Hypothalamus (tissue), 51 donors: ENCODE measurements at regions not wholly inside any gene's neighbourhood (a gene's known extent, or its start where the extent isn't known, plus 50 kb on each side); places are given as distances from the start of the nearest gene placed in this dataset.

Experiments used
- DNase-seq, 51 donors: peaks; one replicate each; lab custom pipeline; 2025; lab: John Stamatoyannopoulos, UW

- no peak for DNase-seq
These were observed 448.8 kb downstream of the KIF16B start for GRCh38 chr20:16124491-16124890.

DNA sequence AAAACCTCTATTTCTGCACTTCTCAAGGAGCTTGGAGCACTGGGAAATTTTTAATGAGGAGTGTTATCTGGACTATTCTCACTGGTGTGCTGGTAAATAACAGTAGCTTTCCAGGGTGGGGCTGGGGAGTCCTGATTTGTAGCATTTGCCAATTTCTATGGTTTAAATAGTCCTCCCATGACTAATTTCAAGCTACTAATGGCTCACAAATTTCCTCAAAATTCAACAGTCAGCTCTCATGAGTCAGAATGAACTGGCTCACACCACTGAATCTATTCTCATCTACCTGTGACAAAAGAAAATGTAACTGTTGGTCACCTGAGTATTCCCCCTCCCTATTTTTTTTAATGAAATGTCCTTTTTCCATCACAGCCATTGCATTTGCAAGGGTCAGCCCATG is 449.6 kb downstream of the KIF16B start:
- DNase-seq, result no peak

GRCh38 chr20:16119909-16120308 is 453.3 kb downstream of the KIF16B start:
- no peak for DNase-seq

DNA sequence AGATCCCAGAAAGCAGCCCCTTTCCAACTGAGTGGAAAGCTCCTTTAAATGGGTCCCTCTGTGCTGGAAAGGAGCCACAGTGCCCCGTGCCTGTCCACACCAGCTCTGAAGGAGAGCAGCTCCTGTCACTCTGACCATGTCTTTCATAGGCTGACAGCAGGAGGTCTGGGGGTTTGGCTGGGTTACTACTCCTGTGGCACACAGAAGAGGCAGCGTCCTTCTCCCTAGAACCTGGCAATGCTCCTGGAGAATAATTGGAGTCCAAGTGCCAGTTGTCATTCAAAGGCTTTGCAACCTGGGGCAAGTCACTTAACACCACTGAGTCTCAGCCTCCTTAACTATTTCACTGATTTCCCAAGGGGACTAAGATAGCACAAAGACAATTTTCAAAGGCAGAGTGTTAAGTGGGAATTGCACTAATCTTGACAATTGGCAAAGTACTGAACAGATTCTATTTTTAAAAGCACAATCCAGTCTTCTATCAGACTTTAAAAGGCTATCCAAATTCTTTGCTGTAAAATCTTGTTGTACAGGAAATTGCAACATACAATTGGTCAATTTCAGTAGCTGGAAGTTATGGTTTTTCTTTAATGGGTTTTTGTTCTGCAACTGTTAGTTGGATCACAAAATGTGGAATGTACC is 457.2 kb downstream of the KIF16B start:
- peak in 2 of 51 donors; percentile 1 to 6 for DNase-seq

GRCh38 chr20:16113736-16114135 is 459.5 kb downstream of the KIF16B start:
- DNase-seq, result no peak

DNA sequence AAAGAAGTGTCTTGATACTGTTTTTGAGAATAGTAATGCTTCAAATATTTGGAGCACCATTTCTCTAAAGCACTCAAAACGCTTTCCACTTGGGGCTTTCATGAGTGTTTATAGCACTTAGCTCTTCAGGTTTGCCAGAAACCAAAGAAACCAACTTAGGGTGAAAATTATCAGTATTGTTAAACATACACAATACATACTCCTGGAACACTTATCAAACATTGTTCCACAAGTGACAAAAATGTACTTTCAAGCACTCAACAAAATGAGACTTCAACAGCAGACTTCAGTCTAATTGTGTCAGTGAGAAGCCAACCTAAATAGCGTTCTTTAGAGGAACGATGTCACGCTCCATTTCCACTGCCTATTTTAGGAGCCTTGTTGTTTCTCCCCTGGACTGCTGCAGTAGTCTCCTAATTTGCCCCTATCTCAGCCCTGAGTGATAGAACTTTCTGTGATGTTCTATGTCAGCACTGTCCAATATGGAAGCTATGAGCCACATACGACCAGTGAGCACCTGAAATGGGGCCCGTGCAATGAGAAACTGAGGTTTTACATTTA is 461.3 kb downstream of the KIF16B start:
- no peak for DNase-seq

GRCh38 chr20:16111172-16111832 is 461.9 kb downstream of the KIF16B start:
- no peak for DNase-seq

- peak in 6 of 51 donors; percentile 2 to 31 (median 4) for DNase-seq
These were observed 465.9 kb downstream of the KIF16B start for GRCh38 chr20:16107172-16107870.

DNA sequence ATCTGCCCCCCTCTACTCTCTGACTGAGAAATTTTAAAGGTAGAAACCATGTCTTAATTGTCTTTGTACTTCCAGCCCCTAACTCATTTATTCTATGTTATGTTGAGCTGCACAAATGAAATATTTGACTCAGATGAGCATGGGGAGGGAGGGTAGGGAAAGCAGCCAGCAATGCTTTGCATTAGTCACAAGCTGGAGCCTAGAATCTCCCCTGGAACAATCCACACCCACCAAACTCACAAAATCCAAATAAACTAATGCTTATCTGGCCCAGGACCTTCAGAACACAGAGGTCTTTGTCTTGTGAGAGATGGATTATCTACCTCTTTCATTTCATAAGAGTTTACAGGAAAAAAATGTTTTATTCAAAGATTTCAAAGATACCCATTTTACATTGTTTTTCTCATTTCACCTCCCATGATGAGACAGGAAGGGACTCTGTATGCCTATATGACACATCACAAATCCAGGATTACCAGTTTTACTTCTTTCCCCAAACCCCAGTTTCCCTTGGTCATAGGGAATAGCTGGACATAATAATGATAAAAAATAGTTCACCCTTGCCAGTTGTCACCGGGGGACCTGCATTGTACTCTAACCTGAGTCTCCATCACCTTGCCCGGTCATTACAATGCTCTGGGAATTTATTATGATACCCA is 466.9 kb downstream of the KIF16B start:
- DNase-seq, result no peak

GRCh38 chr20:16104783-16105182 is 468.5 kb downstream of the KIF16B start:
- DNase-seq, result no peak
